Type B pancreatic cell (in vitro differentiated cells): ENCODE measurements at regions not wholly inside any gene's neighbourhood (a gene's known extent, or its start where the extent isn't known, plus 50 kb on each side); places are given as distances from the start of the nearest gene placed in this dataset.

Experiments
- DNase-seq: peaks from one replicate; pipeline ENCODE4 v3.0.0; 2021; ENCODE audit warnings: mixed read lengths; ENCODE audit not compliant: unreplicated experiment; ENCODE audit errors: extremely low spot score
- H3K27ac Mint-ChIP-seq: 2 replicates; pipeline ENCODE4 v1.8.0; 2021; ENCODE audit warnings: mild to moderate bottlenecking, mixed read lengths
- H3K27me3 Mint-ChIP-seq: 2 replicates; pipeline ENCODE4 v1.8.0; 2021; ENCODE audit warnings: mixed read lengths
- H3K36me3 Mint-ChIP-seq: 2 replicates; pipeline ENCODE4 v1.8.0; 2021; ENCODE audit warnings: mixed read lengths
- H3K4me1 Mint-ChIP-seq: one replicate; pipeline ENCODE4 v1.8.0; 2021; ENCODE audit warnings: mixed read lengths; ENCODE audit not compliant: unreplicated experiment
- H3K4me3 Mint-ChIP-seq: 2 replicates; pipeline ENCODE4 v1.8.0; 2021; ENCODE audit warnings: mild to moderate bottlenecking, mixed read lengths
- H3K9me3 Mint-ChIP-seq: 2 replicates; pipeline ENCODE4 v1.8.0; 2021; ENCODE audit warnings: mixed read lengths
- TF ChIP-seq, protein P1 (sequence below): fragments of 200-600 bp; sonication (generic); conservative IDR thresholded peaks from 2 replicates; pipeline ENCODE4 v1.5.0; 2021; ENCODE audit warnings: antibody characterized with exemption, mild to moderate bottlenecking

GRCh38 chr5:137567226-137567625, 68.1 kb upstream of the SPOCK1 start:
- TF ChIP-seq, protein P1, sequence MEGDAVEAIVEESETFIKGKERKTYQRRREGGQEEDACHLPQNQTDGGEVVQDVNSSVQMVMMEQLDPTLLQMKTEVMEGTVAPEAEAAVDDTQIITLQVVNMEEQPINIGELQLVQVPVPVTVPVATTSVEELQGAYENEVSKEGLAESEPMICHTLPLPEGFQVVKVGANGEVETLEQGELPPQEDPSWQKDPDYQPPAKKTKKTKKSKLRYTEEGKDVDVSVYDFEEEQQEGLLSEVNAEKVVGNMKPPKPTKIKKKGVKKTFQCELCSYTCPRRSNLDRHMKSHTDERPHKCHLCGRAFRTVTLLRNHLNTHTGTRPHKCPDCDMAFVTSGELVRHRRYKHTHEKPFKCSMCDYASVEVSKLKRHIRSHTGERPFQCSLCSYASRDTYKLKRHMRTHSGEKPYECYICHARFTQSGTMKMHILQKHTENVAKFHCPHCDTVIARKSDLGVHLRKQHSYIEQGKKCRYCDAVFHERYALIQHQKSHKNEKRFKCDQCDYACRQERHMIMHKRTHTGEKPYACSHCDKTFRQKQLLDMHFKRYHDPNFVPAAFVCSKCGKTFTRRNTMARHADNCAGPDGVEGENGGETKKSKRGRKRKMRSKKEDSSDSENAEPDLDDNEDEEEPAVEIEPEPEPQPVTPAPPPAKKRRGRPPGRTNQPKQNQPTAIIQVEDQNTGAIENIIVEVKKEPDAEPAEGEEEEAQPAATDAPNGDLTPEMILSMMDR = no peak

DNA sequence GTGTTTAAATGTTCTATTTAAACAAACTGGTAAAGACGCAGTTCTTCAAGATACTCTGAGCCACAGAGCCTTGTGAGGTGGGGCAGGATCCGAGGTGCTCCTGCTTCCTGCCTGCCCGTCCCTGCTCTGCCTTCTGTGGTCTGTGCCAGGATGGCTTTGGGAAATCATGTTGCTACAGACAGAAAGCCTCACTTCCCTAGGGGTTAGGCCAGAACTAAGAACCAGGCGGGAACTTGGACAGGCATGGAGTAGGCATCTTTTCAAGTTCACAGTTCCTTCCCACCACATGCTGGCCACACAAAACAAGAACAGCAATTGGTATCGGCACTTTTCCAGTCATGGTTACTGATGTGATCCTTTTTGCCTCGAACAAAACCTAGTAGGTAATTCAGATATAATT, 67.7 kb upstream of the SPOCK1 start:
- DNase-seq = no peak
- no peak overlapping the region for H3K4me3 Mint-ChIP-seq
- no peaks in the 10 kb centered on the region for H3K36me3 Mint-ChIP-seq
- H3K27me3 Mint-ChIP-seq = peaks cover 16% of the 10 kb centered on the region
- no peaks in the 10 kb centered on the region for H3K9me3 Mint-ChIP-seq
- TF ChIP-seq, protein P1 = no peak
- H3K4me1 Mint-ChIP-seq = peaks cover 36% of the 10 kb centered on the region
- H3K27ac Mint-ChIP-seq = no peak overlapping the region

More at GRCh38 chr5:137567226-137567625, 68.1 kb upstream of the SPOCK1 start:
- no peak for DNase-seq
- Mint-ChIP-seq H3K9me3 (no peaks in the 10 kb centered on the region), H3K4me1 (peaks cover 36% of the 10 kb centered on the region), H3K4me3 (no peak overlapping the region), H3K27me3 (peaks cover 16% of the 10 kb centered on the region), H3K27ac (no peak overlapping the region), H3K36me3 (no peaks in the 10 kb centered on the region)

DNA sequence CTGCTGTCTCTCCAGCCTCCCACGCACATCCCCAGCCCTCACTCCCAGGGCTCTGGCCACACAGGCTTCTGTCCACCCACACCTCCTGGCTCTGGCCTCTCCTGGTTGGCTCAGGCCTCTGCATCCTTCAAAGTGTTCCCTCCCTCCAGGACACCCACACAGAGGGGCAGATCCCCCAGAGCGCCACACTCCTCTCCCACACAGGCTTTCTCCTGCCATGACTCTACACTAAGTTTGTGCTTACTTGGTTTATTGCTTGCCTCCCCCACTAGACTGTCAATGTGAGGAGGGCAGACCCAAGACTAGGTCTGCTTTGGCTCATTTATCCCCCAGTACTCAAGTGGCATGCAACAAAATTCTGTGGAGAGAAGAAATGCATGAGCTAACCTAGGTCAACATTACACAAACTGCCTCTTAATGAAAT, 67.0 kb upstream of the SPOCK1 start:
- Mint-ChIP-seq H3K27me3 (peaks cover 18% of the 10 kb centered on the region), H3K4me1 (peaks cover 36% of the 10 kb centered on the region), H3K9me3 (no peaks in the 10 kb centered on the region), H3K4me3 (no peak overlapping the region), H3K27ac (peak overlapping the region; percentile 19), H3K36me3 (no peaks in the 10 kb centered on the region)
- TF ChIP-seq, protein P1 = no peak
- no peak for DNase-seq

- TF ChIP-seq, protein P1 = no peak
- no peak for DNase-seq
- Mint-ChIP-seq H3K36me3 (no peaks in the 10 kb centered on the region), H3K9me3 (no peaks in the 10 kb centered on the region), H3K27me3 (peaks cover 20% of the 10 kb centered on the region), H3K27ac (no peak overlapping the region), H3K4me1 (peaks cover 36% of the 10 kb centered on the region), H3K4me3 (no peak overlapping the region)
Observed at GRCh38 chr5:137565450-137565849, 66.3 kb upstream of the SPOCK1 start.

- no peak overlapping the region for H3K27ac Mint-ChIP-seq
- no peaks in the 10 kb centered on the region for H3K9me3 Mint-ChIP-seq
- no peaks in the 10 kb centered on the region for H3K36me3 Mint-ChIP-seq
- peaks cover 36% of the 10 kb centered on the region for H3K4me1 Mint-ChIP-seq
- TF ChIP-seq, protein P1 = no peak
- no peak overlapping the region for H3K4me3 Mint-ChIP-seq
- peaks cover 24% of the 10 kb centered on the region for H3K27me3 Mint-ChIP-seq
- DNase-seq = no peak
Observed at GRCh38 chr5:137564398-137564961, 65.4 kb upstream of the SPOCK1 start.
